Skin epidermis (tissue), 12 donors: ENCODE measurements at regions not wholly inside any gene's neighbourhood (a gene's known extent, or its start where the extent isn't known, plus 50 kb on each side); places are given as distances from the start of the nearest gene placed in this dataset.
A peak's percentile ranks its signal among the peaks of the same experiment; 100 is the strongest.

ENCODE experiments used
- H3K27ac ChIP-seq, 21 experiments: fragments of 200-600 bp; sonication (generic) in 11 of 21; one replicate each; pipeline ENCODE4 v1.5.0; 2020; ENCODE audit warnings: mild to moderate bottlenecking in 3 of 21, inconsistent platforms in 2 of 21, moderate library complexity in 2 of 21
- H3K4me3 ChIP-seq, 7 experiments: fragments of 200-600 bp; sonication (generic) in 2 of 7; one replicate each; pipeline ENCODE4 v1.5.0; 2020; ENCODE audit warnings: inconsistent platforms in 2 of 7, mild to moderate bottlenecking in 2 of 7, moderate library complexity in 1 of 7

DNA sequence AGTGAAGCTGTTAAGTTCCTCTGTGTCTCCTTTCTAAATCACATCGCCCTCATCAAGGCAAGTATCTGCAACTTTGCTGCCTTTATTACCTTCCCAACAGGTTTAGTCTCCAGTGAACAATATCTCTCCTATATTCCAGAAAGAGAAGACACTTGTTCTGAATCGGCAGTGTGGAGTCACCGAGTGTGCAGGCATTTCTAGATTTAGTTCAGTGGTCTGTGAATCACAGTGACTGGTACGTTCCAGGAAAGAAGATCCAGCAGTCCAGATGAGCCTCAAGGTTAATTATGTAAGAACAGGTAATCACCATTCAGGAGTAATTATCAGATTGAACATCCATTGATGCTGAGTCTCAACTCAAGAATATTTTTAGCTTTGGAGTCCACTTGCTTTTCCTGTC, 497.0 kb downstream of the FOXO1 start:
- Histone ChIP-seq H3K27ac (peak overlapping the region in 6 of 21 experiments; percentile 7 to 63 (median 31)), H3K4me3 (no peak overlapping the region)

DNA sequence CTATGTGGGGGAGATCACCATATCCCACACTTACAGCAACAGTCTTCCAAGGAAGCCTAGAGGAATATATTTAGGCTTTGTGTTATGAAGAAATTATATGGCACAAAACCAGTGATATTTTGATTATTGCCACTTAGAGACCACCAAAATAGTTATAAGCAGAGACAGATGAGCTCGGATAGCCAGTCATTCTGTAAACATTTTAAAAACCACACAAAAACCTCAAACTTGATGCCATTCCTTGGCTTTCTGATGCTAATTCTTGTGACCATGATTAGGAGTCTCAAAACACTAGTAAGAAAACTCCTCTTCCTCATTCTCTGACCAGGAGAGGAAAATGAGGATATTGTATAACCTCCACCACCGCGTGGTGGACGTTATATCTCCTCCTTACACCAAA, 496.4 kb downstream of the FOXO1 start:
- no peak overlapping the region for H3K4me3 ChIP-seq
- peak overlapping the region in 2 of 21 experiments; percentile 34 to 63 for H3K27ac ChIP-seq

DNA sequence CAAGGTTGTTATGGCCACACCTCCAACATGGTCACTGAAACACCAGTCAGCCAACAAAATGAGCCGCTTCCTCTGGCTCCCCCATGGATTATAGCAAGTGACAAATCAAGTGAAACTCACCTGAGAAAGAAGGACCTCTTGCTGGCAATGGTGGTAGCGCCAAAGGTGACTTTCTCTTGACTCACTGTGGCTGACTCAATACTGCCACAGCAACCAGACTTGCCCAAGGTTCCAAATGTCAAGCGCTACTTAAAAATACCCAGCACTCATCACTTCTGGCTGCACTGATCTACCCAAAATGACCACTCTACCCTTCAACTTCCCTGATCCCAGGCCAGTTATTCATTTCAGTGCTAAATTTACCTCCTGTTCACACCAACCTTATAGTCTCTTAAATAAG, 495.5 kb downstream of the FOXO1 start:
- Histone ChIP-seq H3K4me3 (no peak overlapping the region), H3K27ac (peak overlapping the region in 2 of 21 experiments; percentile 50 to 62)

DNA sequence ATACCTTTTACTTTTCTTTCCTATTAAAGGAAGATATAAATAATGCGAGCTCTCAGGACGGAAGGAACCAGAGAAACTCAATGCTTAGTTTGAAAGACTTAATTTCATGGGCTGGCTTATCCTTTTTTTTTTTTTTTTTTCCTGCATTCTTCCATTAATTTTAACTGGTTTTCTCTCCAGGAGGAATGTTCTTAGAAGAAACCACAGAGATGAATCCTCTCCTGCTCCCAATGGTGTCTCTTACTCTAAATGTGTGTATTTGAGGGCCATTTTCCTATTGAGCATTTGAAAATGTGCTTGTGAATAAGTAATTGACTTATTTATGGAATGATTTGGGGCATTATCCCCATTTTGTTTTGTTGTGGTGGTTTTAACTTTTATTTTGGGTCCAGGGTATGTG, 494.9 kb downstream of the FOXO1 start:
- H3K4me3 ChIP-seq = no peak overlapping the region
- peak overlapping the region in 4 of 21 experiments; percentile 36 to 62 (median 47) for H3K27ac ChIP-seq

DNA sequence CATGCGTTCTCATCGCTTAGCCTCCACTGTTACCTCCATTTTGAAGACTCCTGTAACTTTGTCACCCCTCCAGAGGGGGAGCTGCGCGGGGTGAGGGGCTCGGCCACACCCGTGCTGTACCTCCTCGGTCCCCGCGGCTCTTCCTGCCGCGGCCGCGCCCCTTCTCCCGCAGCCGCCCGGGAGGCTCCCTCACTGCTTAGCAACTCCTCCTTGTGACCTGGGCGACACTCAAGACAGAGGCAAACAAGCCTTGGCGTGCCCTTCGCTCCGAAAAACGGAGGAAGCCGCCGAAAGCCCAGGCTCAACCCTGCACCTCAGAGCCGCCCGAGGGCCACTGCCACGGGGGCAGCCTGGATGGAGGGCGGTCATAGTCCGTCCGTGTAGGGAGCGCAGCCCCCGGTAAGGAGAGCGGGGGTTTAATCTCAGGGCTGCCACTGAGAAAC, 494.3 kb downstream of the FOXO1 start:
- Histone ChIP-seq H3K4me3 (peak overlapping the region in 2 of 7 experiments; percentile 16 to 18), H3K27ac (peak overlapping the region in 7 of 21 experiments; percentile 5 to 70 (median 44))

- Histone ChIP-seq H3K4me3 (peak overlapping the region in 1 of 7 experiments; percentile 18), H3K27ac (peak overlapping the region in 3 of 21 experiments; percentile 36 to 62 (median 44))
Measured at GRCh38 chr13:40172878-40173277, 493.6 kb downstream of the FOXO1 start.

GRCh38 chr13:40175639-40176038, 490.8 kb downstream of the FOXO1 start:
- peak overlapping the region in 2 of 21 experiments; percentile 9 to 29 for H3K27ac ChIP-seq
- no peak overlapping the region for H3K4me3 ChIP-seq

GRCh38 chr13:40176242-40176641, 490.2 kb downstream of the FOXO1 start:
- Histone ChIP-seq H3K4me3 (no peak overlapping the region), H3K27ac (no peak overlapping the region)

- no peak overlapping the region for H3K4me3 ChIP-seq
- H3K27ac ChIP-seq = peak overlapping the region in 1 of 21 experiments; percentile 9
Measured at GRCh38 chr13:40178130-40178529, 488.3 kb downstream of the FOXO1 start.

DNA sequence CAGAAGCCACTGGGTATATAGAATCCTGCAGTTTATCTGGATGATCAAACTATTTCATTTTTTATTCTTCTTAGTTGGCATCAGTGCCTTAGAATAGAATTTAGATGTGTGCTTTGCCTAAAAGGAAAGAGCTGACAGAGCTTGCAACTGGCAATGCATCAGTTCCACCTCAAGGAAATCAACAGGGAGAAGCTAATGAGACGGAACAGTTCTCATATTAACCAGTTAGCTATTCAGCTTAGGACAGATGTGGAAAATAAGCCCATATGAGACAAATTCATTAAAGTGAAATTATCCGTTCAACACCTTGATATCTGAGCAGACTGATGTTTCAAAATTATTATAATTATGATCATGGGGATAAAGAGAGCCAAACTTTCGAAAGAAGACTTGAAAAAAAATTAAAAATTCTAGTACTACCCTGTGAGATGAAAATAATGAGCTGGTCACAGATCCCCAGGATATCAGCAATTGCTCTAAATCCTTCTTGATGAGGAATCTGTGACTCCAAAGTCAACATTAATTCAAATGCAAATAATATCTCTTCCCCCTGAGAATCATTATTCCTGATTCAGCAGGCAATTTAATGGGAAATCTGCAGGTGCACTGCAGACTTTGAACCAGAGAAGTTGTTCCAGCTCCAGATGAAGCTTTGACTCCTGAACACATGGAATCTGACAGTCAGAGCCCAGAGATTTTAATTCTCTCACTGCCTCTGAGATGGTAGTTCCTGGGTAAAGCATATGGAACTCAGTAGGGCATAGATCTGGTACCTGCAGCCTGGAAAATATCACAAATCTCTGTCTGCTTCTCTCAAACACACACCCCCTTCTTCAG, 486.8 kb downstream of the FOXO1 start:
- no peak overlapping the region for H3K27ac ChIP-seq
- no peak overlapping the region for H3K4me3 ChIP-seq

DNA sequence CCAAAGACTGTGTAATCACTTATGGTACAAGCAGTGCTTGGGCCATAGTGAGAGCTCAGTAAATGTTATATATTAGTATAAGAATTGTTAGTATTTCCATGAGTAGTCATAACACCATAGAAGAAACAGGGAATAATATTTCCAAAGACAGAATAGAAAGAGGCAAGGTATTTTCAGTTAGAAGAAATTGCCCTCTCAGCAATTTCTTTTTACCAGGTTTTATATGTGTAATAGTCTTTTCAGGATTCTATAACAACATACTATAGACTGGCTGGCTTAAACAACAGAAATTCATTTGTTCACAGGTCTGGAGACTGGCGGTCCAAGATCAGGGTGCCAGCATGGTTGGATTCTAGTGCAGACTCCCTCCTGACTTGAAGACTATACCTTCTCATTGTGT, 485.7 kb downstream of the FOXO1 start:
- Histone ChIP-seq H3K4me3 (no peak overlapping the region), H3K27ac (no peak overlapping the region)

- H3K4me3 ChIP-seq = no peak overlapping the region
- H3K27ac ChIP-seq = no peak overlapping the region
Measured at GRCh38 chr13:40181203-40181845, 485.1 kb downstream of the FOXO1 start.

GRCh38 chr13:40182591-40182990, 483.9 kb downstream of the FOXO1 start:
- no peak overlapping the region for H3K27ac ChIP-seq
- H3K4me3 ChIP-seq = no peak overlapping the region

DNA sequence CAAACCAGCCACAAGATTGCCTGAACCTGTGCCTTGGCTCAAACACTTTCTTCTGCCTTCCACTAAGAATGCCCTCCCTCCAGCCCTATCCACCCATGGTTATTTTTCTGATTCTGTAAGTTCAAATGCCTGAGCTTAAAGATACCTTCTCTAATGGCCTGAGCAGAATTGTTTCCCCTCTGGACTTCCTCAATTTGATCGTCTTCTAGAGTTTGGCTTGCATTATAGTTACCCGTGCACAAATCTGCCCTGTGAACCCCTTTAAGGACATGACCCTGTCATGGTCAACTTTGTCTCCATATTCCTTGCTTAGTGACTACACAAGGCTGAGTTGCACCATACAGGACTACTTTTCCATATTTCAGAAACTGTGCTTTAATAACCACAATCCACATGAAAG, 481.0 kb downstream of the FOXO1 start:
- Histone ChIP-seq H3K27ac (no peak overlapping the region), H3K4me3 (no peak overlapping the region)

GRCh38 chr13:40186041-40186440, 480.4 kb downstream of the FOXO1 start:
- Histone ChIP-seq H3K27ac (peak overlapping the region in 6 of 21 experiments; percentile 63 to 92 (median 82)), H3K4me3 (no peak overlapping the region)

GRCh38 chr13:40186626-40187323, 479.7 kb downstream of the FOXO1 start:
- Histone ChIP-seq H3K27ac (peak overlapping the region in 8 of 21 experiments; percentile 21 to 92 (median 81)), H3K4me3 (no peak overlapping the region)

DNA sequence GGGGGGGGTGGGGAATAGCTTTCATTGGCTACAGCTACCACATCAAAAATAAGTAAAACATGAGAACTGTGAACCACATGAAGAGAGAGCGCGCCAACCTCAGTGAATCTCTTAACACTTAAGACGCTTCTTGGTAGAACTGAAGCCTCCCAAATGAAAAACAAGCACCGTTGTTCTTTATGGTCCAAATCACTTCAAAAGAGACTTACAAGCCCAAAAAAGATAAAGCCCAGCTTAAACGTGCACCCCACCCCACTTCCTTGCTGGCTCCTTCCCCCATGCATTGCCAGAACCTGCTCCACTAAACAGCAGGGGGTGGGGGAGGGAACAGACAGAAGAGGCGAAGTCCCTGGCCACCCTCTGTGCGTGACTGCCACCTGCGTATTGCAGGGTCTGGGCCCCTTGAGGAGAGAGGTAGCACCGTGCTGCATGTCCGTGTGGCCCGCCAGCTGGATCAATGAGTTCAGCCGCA, 479.1 kb downstream of the FOXO1 start:
- peak overlapping the region in 14 of 21 experiments; percentile 36 to 92 (median 72) for H3K27ac ChIP-seq
- no peak overlapping the region for H3K4me3 ChIP-seq

- peak overlapping the region in 19 of 21 experiments; percentile 28 to 92 (median 64) for H3K27ac ChIP-seq
Measured at GRCh38 chr13:40187841-40188591, 478.4 kb downstream of the FOXO1 start.

DNA sequence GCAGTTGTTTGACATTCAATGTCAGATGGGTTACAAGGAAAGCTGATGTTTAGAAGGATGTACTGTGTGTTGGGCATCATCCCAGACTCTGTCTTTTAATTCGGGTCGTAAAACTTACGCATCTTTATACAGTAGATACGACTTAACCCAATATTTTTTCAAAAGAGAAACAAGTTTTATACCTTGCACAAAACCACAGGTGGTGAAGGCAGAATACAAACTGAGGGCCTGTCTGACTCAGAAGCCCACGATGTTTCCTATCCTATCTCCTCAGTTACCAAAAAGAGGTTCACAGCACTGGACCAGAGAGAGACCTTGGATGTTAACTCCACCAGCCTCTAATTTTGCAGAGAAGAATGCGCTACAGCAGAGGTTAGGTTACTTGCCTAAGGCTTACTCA, 477.0 kb downstream of the FOXO1 start:
- H3K27ac ChIP-seq = peak overlapping the region in 18 of 21 experiments; percentile 30 to 92 (median 74)
- H3K4me3 ChIP-seq = no peak overlapping the region

More at GRCh38 chr13:40187841-40188591, 478.4 kb downstream of the FOXO1 start:
- H3K4me3 ChIP-seq = no peak overlapping the region
